ENCODE measurements at regions not wholly inside any gene's neighbourhood (a gene's known extent, or its start where the extent isn't known, plus 50 kb on each side); places are given as distances from the start of the nearest gene placed in this dataset.
"Not testable (repeated sequence)": the region's sequence is repeated elsewhere in the genome, so short reads cannot be mapped to it uniquely, and the experiment has no call there.

DNA sequence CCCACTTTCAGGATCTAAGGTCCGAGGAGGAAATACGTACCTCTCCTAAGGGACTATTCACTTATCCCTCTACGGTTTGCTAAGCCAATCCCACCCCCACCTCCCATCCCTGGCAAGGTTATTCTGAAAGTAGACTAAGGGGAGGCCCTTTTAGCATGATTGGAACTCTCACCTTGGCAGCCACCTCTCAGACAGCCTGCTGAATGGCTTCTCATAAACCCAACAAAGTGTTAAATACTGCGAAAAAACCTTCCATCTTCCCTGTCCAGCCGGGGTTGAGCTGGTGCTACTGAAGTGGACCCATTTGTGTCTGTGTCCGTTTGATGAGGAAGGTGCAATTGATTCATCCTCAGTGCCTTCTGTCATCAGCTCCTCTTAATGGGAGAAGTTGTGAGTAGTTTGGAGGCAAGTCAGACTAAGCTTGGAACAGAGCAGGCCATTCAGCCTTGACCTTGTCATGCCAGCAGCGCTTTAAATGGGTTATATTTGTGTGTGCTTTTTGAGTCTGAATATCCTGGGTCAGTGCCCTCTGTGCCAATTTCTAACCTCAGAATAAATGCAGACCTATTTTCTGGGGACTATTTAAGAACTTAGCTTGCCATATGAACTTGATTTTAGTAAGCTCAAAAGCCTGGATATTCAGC is 476.3 kb upstream of the ZNF608 start:
- no peak for FAIRE-seq

DNA sequence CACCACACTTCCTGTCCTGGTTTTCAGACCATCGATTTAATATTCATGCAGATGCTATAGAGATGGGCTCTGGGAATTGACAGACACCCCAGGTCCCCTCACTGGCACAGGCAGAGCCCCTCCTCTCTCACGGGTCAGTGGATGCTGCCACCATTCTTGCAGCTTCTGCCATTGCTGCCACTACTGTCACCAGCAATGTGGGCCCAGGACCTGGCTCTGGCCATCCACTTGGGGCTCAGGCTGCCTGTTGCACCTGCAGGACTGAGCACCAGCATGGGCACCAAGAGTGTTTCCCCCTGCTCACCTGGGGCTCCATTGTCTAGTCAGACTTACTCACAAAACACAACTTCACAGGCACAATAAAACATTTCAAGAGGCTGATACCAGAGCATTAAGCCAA is 479.0 kb upstream of the ZNF608 start:
- no peak for FAIRE-seq

DNA sequence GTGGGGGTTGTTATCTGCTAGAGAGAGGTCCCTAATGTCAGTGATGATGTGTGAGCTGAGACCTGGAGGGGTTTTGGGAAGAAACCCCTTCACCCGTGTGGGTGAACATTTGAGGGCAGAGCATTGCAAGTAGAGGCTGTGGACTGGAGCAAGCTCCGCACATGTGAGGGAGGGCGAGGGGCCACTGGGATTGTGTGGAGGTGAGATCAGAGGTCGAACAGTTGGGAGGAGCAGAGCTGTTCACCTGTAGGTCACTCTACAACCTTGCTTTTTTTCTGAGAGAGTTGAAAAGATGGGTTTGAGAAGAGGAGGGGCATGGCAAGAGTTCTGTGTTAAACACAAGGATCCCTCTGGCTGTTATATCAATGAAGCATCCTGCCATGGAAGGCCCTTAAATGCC is 480.4 kb upstream of the ZNF608 start:
- no peak for FAIRE-seq

- no peak for FAIRE-seq
These were observed 481.1 kb upstream of the ZNF608 start for GRCh38 chr5:125227333-125228095.

GRCh38 chr5:125228363-125229070 is 482.1 kb upstream of the ZNF608 start:
- FAIRE-seq, result no peak

GRCh38 chr5:125229556-125229955 is 483.1 kb upstream of the ZNF608 start:
- FAIRE-seq, result no peak

DNA sequence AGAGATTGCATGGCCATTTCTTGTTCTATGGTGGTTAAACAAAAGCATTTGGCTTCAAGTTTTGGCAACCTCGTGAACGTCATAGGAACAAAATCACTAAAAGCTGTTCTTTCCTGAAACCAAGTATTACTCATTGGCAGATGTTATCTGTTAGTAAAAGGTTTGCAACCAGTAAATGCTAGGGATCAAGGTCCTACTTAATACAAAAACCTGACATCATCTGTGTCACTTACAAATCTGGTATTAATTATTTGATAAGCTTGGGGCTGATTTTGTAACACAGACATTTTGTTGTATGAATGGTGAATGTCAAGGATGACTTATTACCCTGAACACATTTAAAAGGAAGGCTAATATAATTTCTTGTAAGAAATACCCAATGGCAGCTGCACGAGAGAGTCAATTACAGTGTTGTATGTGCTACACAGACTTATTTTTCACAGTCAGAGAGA is 486.4 kb upstream of the ZNF608 start:
- FAIRE-seq, result no peak

GRCh38 chr5:125233944-125234343 is 487.5 kb upstream of the ZNF608 start:
- no peak for FAIRE-seq

DNA sequence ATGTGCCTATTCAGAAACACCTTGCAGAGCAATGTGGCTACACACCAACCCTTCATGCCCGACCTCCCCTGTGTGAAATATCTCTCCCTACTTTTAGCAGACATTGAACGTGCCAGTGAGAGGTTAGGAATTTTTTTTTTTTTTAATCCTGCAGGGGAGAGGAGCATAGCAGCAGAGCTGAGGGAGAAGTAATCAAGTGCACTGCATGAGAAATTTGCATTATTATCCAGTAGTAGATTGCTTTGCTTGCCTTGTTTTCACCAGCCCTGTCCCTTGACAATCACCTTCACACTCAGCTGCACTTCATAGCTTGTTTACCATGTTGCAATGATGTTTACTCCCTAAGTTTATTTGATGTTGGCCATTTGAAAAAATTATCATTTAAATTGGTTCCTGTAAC is 489.6 kb upstream of the ZNF608 start:
- FAIRE-seq, result no peak

GRCh38 chr5:125236981-125237380 is 490.5 kb upstream of the ZNF608 start:
- no peak for FAIRE-seq

DNA sequence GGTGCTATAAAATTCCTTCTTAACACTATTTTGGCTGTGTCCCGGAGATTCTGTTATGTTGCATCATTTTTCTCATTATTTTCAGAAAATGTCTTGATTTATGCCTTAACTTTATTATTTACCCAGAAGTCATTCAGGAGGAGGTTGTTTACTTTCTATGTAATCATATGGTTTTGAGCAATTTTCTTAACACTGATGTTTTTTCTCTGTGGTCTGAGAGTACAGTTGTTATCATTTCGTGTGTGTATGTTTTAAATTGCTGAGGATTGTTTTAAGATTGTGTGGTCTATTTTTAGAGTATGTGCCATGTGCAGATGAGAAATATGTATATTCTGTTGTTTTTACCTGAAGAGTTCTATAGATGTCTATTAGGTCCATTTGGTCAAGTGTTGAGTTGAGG is 498.1 kb upstream of the ZNF608 start:
- no peak for FAIRE-seq

DNA sequence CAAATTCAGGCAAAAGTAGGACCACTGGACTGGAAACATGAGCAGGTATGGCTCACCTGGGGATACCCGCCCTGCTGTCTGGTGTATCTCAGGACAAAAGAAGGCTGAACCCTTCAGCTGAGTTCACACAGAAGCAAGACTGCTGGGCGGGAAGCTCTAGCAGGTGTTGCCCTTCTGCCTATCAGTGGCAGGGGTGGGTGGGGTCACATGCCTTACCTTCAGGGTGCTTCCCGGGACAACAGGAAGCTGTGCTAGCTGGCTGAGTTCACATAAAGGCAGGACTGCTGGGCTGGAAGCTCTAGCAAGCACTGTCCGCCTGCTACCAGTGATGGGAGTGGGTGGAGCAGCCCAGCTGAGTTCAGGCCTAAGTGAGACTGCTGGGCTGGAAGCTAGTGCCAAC is 498.8 kb upstream of the ZNF608 start:
- FAIRE-seq, result no peak

GRCh38 chr5:125249400-125249799 is 503.0 kb upstream of the ZNF608 start:
- no peak for FAIRE-seq

DNA sequence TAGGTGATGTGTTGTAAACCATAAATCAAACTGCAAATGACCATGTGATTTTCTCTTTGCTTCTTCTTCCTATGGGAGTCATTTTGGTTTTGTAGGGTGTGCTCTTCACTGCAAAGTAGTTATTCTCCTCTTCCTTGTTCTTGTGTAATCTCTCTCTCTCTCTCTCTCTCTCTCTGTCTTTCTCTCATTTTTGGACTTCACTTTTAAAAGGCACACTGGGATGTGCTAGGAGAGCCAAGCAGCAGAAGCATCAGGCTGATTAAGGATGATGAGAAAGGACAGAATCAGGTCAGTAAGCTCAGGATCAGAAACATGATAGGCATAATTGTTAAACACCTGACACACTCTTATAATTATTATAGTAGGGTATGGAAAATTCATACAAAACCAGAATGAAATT is 505.3 kb upstream of the ZNF608 start:
- FAIRE-seq, result no peak

DNA sequence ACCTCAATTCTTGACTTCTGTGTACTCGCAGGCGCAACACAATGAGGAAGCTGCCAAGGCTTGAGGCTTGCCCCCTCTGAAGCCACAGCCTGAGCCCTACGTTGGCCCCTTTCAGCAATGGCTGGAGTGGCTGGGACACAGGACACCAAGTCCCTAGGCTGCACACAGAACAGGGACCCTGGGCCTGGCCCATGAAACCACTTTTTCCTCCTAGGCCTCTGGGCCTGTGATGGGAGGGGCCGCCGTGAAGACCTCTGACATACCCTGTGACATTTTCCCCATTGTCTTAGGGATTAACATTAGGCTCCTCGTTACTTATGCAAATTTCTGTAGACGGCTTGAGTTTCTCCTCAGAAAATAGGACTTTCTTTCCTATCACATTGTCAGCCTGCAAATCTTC is 507.2 kb upstream of the ZNF608 start:
- not testable (repeated sequence) for FAIRE-seq

DNA sequence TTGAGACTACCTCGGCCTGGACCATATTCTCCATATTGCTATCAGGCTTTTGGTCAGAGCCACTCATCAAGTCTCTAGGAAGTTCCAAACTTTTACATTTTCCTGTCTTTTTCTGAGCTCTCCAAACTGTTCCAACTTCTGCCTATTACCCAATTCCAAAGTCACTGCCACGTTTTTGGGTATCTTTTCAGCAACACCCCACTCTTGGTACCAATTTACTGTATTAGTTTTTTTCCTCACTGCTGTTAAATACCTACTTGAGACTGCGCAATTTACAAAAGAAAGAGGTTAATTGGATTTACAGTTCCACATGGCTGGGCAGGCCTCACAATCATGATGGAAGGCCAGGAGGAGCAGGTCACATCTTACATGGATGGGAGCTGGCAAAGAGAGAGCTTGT is 507.8 kb upstream of the ZNF608 start:
- FAIRE-seq, result no peak

DNA sequence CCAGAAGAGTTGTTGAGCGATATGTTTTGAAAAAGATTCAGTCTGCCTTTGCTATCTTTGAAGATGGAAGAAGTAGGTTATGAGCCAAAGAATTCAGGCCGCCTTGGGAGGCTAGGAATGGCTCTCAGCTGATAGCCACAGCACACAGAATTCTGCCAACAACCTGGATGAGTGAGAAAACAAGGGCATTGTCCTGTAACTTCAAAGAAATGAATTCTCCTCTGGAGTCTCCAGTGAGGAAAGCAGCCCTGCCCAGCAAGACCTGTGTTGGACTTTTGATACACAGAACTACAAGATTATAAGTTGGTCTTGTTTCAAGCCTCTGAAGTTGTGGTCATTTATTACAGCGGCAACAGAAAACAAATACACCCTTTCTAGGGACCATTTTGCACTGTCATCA is 509.9 kb upstream of the ZNF608 start:
- FAIRE-seq, result no peak

DNA sequence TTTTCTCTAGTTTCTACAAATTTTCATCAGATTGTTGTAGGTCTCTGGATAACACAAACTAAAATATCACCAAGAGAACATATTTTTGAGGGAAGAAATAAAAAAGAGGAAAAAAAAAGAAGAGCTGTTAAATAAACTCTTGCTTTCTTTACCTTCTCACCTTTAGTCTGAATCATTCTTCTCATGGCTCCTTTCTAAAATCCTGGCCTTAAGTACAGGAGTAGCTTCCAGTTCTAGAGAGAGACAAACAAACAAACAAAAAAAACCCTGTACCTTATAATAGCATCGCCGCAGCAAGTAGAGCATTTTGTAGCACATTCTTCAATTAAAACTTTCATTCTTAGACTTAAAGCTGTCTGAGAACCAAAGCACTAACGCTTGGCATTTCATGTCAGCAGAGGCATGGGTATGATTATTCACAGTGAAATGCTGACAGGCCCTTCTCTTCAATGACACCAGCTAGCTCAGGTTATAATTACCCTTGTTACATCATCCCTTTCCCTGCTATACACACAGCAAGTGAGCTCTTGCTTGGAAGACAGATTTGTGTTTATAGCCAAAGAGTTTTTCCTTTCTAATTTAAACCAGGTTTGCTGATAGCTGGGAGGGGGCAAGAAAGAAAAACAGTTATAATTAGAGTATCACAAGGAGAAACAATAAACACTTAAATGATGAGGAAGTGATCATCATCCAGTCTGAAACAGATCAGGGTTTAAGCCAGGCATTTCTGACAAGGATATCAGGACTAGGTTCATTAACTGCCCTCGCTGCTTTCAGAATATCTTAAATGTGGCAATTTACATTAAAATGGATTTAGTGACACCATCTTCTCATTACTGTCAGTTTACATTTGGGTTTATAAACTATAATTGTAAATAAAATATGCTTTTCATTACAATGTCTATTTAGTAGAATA is 510.9 kb upstream of the ZNF608 start:
- no peak for FAIRE-seq

- no peak for FAIRE-seq
These were observed 511.6 kb upstream of the ZNF608 start for GRCh38 chr5:125257997-125258396.

DNA sequence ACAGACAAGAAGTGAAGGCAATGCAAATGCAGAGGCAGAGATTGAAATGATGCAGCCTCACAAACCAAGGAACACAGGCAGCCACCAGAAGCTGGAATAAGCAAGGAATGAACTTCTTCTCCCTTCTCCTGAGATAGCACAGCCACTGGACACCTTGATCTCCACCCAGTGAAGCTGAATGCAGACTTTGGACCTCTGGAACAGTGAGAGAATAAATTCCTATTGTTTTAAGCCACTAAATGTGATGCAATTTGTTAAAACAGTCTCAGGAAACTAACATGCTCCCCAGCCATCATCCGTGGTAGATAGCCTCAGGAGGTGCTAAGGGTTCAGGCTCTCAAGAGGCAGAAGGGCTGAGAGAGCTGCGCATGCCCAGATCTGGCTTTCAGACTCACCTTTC is 512.2 kb upstream of the ZNF608 start:
- no peak for FAIRE-seq

- FAIRE-seq, result peak; percentile 40
These were observed 515.2 kb upstream of the ZNF608 start for GRCh38 chr5:125261505-125262250.

GRCh38 chr5:125262782-125263181 is 516.3 kb upstream of the ZNF608 start:
- no peak for FAIRE-seq
